ENCODE measurements at regions not wholly inside any gene's neighbourhood (a gene's known extent, or its start where the extent isn't known, plus 50 kb on each side); places are given as distances from the start of the nearest gene placed in this dataset.

DNA sequence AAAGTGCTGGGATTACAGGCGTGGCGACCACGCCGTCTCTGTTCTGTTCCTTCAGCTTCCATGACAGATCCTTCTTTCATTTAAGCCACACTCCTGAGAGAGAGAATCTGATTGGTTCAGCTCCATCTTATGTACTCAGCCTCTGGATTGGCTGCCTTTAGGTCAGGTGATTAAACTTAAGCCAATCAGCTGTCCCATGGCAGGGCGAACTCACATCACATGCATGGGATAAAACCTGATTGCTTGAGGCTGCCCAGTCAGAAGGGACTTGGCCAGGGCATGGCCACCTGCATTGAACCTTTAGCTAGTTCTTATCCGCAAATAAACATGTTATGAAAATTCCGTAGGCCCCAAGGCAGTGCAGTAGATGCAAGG is 274.2 kb downstream of the SUDS3 start:
- DNase-seq (ENCODE audit: low spot score): no peak
- TF ChIP-seq, protein P1, sequence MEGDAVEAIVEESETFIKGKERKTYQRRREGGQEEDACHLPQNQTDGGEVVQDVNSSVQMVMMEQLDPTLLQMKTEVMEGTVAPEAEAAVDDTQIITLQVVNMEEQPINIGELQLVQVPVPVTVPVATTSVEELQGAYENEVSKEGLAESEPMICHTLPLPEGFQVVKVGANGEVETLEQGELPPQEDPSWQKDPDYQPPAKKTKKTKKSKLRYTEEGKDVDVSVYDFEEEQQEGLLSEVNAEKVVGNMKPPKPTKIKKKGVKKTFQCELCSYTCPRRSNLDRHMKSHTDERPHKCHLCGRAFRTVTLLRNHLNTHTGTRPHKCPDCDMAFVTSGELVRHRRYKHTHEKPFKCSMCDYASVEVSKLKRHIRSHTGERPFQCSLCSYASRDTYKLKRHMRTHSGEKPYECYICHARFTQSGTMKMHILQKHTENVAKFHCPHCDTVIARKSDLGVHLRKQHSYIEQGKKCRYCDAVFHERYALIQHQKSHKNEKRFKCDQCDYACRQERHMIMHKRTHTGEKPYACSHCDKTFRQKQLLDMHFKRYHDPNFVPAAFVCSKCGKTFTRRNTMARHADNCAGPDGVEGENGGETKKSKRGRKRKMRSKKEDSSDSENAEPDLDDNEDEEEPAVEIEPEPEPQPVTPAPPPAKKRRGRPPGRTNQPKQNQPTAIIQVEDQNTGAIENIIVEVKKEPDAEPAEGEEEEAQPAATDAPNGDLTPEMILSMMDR (IDR thresholded peaks at IDR 0.05; ENCODE audit: extremely low read depth, missing control alignments): no peak

DNA sequence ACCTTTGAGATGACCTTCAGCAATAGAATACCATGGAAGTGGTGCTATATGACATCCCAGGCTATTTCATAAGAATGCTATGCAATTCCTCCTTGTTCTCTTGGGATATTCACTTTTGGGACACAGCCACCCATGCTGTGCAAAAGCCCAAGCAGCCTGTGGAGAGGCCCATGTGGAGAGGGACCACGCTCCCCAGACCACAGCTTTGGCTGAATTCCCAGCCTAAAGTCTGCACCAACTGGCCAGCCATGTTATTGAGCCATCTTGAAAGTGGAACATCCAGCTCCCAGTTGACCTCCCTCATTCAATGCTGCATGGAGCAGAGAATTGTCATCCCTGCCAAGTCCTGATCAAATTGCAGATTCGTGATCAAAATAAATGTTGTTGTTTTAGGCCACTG is 275.1 kb downstream of the SUDS3 start:
- TF ChIP-seq, protein P1 (IDR thresholded peaks at IDR 0.05; ENCODE audit: extremely low read depth, missing control alignments): no peak
- DNase-seq (ENCODE audit: low spot score): no peak

DNA sequence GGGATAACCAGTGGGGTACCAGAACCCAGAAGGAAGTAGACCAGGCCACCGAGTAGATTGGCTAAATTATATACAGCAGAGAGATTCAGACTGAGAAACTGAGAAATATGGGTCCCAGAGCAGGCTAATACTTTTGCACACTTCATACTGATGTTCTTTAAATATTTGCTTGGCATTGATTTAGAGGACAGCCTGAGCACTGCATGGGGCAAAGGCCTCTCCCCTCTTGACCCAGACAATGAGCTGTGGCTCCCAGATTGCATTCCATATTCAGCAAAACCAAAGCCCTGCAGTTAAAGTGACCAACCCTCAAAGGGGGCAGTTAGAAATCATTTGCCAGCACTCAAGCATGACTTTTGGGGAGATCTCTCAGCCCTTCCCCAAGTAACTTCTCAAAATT is 279.2 kb downstream of the SUDS3 start:
- DNase-seq (ENCODE audit: low spot score): no peak
- TF ChIP-seq, protein P1 (IDR thresholded peaks at IDR 0.05; ENCODE audit: extremely low read depth, missing control alignments): no peak

DNA sequence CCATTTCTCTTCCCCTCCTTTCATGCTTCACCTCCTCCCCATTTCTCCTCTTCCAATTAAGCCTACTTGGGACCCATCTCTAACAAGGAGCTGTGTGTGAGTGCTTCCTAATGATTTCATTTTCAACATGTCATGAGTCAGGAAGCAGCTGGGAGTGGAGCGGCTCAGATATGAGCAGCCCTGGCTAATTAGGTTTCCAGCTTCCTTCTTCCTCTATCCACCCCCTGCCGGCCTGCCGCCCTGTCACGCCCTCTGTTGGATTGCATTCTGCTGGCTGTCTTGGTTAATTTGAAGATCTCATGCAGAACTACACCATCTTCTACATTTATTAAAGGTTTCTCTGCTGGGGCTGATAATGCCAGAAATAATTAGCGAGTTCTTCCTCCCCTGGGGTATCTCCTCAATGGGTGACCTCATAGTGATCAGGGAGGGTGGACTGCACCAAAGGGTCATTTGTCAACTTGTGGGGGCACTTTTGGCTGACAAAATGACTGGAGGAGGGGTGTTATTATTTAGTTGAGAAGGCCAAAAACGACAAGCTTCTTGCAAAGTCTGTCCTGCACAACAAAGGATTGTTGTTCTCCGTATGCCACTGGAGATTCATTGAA is 300.9 kb upstream of the SRRM4 start:
- TF ChIP-seq, protein P1 (IDR thresholded peaks at IDR 0.05; ENCODE audit: extremely low read depth, missing control alignments): no peak
- DNase-seq (ENCODE audit: low spot score): no peak

DNA sequence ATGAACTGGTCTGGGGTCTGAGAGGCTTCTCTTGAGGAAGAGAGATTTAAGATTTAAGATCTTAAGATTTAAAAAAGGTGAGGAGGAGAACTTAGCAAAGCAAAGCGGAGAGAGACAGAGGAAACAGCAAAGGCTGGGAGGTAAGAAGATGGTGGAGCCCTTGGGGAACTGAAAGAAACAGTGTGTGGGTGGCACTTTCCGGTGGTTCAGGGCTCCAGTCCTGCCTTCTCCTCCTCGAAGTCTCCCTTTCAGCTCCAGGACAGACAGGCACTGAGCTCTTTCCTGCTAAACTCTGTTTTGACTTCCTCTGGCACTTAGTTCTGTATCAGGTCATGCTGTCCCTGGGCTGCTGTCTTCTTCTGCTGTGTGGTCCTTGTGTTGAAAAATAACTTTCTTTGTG is 298.7 kb upstream of the SRRM4 start:
- TF ChIP-seq, protein P1 (IDR thresholded peaks at IDR 0.05; ENCODE audit: extremely low read depth, missing control alignments): no peak
- DNase-seq (ENCODE audit: low spot score): peak; percentile 32

DNA sequence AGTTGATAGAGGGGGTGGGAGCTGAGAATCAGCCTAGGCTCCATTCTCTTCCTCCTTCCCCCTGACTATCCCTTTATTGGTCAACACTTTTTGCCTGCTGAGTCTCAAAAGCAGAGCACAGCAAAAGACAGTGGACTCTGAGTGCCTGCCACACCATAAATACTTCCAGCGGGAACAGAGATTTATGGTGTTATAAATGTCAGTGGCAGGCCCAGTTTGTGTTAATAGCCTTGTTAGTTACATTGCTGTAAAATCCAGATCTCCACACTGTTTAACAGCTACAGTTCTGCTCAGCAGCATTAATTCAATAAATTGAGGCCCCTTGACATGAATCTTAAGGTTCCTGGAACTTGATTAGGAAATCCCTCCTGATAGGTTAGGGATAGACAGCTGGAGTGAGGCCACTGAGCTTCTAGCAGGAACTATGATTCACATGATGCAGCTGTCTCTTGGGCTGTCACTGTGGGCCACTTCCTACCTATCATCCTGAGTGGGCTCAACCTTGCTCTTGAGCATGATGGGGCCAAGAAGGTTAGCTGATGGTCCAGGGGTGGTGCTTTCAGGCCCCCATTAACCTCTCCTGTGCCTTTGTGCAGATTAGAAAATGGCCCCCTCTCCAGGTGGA is 295.2 kb upstream of the SRRM4 start:
- TF ChIP-seq, protein P1 (IDR thresholded peaks at IDR 0.05; ENCODE audit: extremely low read depth, missing control alignments): no peak
- no peak for DNase-seq (ENCODE audit: low spot score)

DNA sequence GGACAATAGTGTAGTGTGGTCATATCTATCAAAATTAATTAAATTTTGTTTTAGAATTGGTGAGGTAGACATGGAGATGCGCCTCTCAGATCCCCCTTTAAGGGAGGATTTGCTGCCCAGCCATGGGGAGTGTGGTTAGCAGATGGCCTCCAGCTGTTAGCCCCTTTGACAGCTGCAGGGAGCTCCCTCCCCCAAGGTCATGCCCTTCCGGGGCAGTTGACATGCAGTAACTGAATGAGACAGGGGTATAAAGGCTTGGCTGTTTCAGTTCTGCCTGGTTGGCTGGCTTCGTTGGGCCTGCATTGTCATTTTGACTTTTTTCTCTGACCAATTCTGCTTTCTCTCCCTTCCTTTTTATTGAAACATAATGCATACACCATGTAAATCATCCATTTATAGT is 291.5 kb upstream of the SRRM4 start:
- TF ChIP-seq, protein P1 (IDR thresholded peaks at IDR 0.05; ENCODE audit: extremely low read depth, missing control alignments): no peak
- DNase-seq (ENCODE audit: low spot score): no peak

All from GM20000 (cell line).